Sciatic nerve (tissue), 2 donors: ENCODE measurements at regions not wholly inside any gene's neighbourhood (a gene's known extent, or its start where the extent isn't known, plus 50 kb on each side); places are given as distances from the start of the nearest gene placed in this dataset.

Experiments used
- ATAC-seq: fragments of 200-7000 bp; cut with Tn5 transposase; one replicate; pipeline ENCODE4 v1.9.1; 2020; ENCODE audit warnings: mild to moderate bottlenecking, moderate library complexity
- DNase-seq: peaks from one replicate; pipeline ENCODE4 v3.0.0-alpha.2; 2020; ENCODE audit warnings: low spot score
- intact Hi-C: fragments of 100-400 bp; cut with DNase I; formaldehyde crosslinking; loops from one replicate; pipeline ENCODE4 v1.14.2; 2022
- donor health status: DM: no; HTN: no; CAD: no.
- donor health status: DM: no; HTN: no; CAD: no.

GRCh38 chr12:24728366-24728765 lies 220.5 kb downstream of the BCAT1 start:
- intact Hi-C loops = no loop called here
- ATAC-seq = no peak
- no peak for DNase-seq

- DNase-seq (no peak), ATAC-seq (no peak)
- intact Hi-C loops = no loop called here
Observed at GRCh38 chr12:24725616-24726015, 223.3 kb downstream of the BCAT1 start.

- DNase-seq = no peak
- intact Hi-C loops = no loop called here
- no peak for ATAC-seq
Observed at GRCh38 chr12:24724814-24725213, 224.1 kb downstream of the BCAT1 start.

- intact Hi-C loops = no loop called here
- ATAC-seq (no peak), DNase-seq (no peak)
Observed at GRCh38 chr12:24723759-24724158, 225.1 kb downstream of the BCAT1 start.

- ATAC-seq (no peak), DNase-seq (no peak)
- intact Hi-C loops = no loop called here
Observed at GRCh38 chr12:24721191-24721590, 227.7 kb downstream of the BCAT1 start.

GRCh38 chr12:24719293-24719721 lies 229.6 kb downstream of the BCAT1 start:
- DNase-seq (no peak), ATAC-seq (no peak)
- intact Hi-C loops = no loop called here

- intact Hi-C loops = no loop called here
- ATAC-seq (no peak), DNase-seq (no peak)
Observed at GRCh38 chr12:24718617-24719016, 230.3 kb downstream of the BCAT1 start.

- no peak for ATAC-seq
- DNase-seq = no peak
- intact Hi-C loops = no loop called here
Observed at GRCh38 chr12:24714237-24714636, 234.7 kb downstream of the BCAT1 start.

- intact Hi-C loops = no loop called here
Observed at GRCh38 chr12:24711056-24712008, 237.6 kb downstream of the BCAT1 start.

GRCh38 chr12:24709216-24709615 lies 239.7 kb downstream of the BCAT1 start:
- DNase-seq (no peak), ATAC-seq (no peak)
- intact Hi-C loops = no loop called here

More at GRCh38 chr12:24711056-24712008, 237.6 kb downstream of the BCAT1 start:
- ATAC-seq (no peak), DNase-seq (no peak)

- intact Hi-C loops = no loop called here
- ATAC-seq = no peak
- DNase-seq = no peak
Observed at GRCh38 chr12:24708718-24709117, 240.2 kb downstream of the BCAT1 start.

GRCh38 chr12:24708043-24708442 lies 240.9 kb downstream of the BCAT1 start:
- DNase-seq = no peak
- no peak for ATAC-seq
- intact Hi-C loops = no loop called here

GRCh38 chr12:24707334-24707733 lies 241.6 kb downstream of the BCAT1 start:
- intact Hi-C loops = no loop called here
- DNase-seq = no peak
- no peak for ATAC-seq

- ATAC-seq (peak; percentile 55), DNase-seq (no peak)
- intact Hi-C loops = no loop called here
Observed at GRCh38 chr12:24705741-24706358, 243.1 kb downstream of the BCAT1 start.

GRCh38 chr12:24705216-24705615 lies 243.7 kb downstream of the BCAT1 start:
- intact Hi-C loops = no loop called here
- ATAC-seq (no peak), DNase-seq (no peak)

- DNase-seq (no peak), ATAC-seq (no peak)
- intact Hi-C loops = no loop called here
Observed at GRCh38 chr12:24701343-24701742, 247.6 kb downstream of the BCAT1 start.

GRCh38 chr12:24698972-24699371 lies 249.9 kb downstream of the BCAT1 start:
- intact Hi-C loops = no loop called here
- DNase-seq (no peak), ATAC-seq (no peak)

- DNase-seq (no peak), ATAC-seq (peak; percentile 66)
- intact Hi-C loops = no loop called here
Observed at GRCh38 chr12:24697769-24698168, 251.1 kb downstream of the BCAT1 start.

- intact Hi-C loops = no loop called here
- DNase-seq (no peak), ATAC-seq (no peak)
Observed at GRCh38 chr12:24697295-24697694, 251.6 kb downstream of the BCAT1 start.

GRCh38 chr12:24696800-24697199 lies 252.1 kb downstream of the BCAT1 start:
- intact Hi-C loops = no loop called here
- DNase-seq = no peak

More at GRCh38 chr12:24696800-24697199, 252.1 kb downstream of the BCAT1 start:
- ATAC-seq = no peak
